Spleen (tissue), 11 donors: ENCODE measurements at regions not wholly inside any gene's neighbourhood (a gene's known extent, or its start where the extent isn't known, plus 50 kb on each side); places are given as distances from the start of the nearest gene placed in this dataset.

Experiments used
- DNase-seq: peaks from one replicate; pipeline ENCODE4 v3.0.0-alpha.2; 2020
- H3K27ac ChIP-seq, 8 donors: fragments of 200-600 bp; sonication (generic) in 7 of 8; 1 replicate in 4 of 8; 2 replicates in 4 of 8; pipeline versions ENCODE4 v1.5.0 to v1.8.0; 2016 to 2021; ENCODE audit warnings: inconsistent platforms in 4 of 8, mild to moderate bottlenecking in 4 of 8, moderate library complexity in 1 of 8
- H3K27me3 ChIP-seq, 7 donors: fragments of 200-600 bp; sonication (generic) in 6 of 7; replicated peaks in 1 of 7; 1 replicate in 4 of 7; 2 replicates in 3 of 7; pipeline versions ENCODE4 v1.5.0 to v1.8.0; 2016 to 2021; ENCODE audit warnings: inconsistent platforms in 3 of 7, mild to moderate bottlenecking in 1 of 7
- H3K36me3 ChIP-seq, 6 donors: fragments of 200-600 bp; sonication (generic) in 5 of 6; 1 replicate in 4 of 6; 2 replicates in 2 of 6; pipeline versions ENCODE4 v1.5.0 to v1.8.0; 2016 to 2021; ENCODE audit warnings: inconsistent platforms in 2 of 6
- H3K4me1 ChIP-seq, 6 donors: fragments of 200-600 bp; sonication (generic) in 5 of 6; 1 replicate in 3 of 6; 2 replicates in 3 of 6; pipeline versions ENCODE4 v1.5.0 to v1.8.0; 2016 to 2021; ENCODE audit warnings: inconsistent platforms in 3 of 6
- H3K4me3 ChIP-seq, 8 donors: fragments of 200-600 bp; sonication (generic) in 7 of 8; 1 replicate in 4 of 8; 2 replicates in 4 of 8; pipeline versions ENCODE4 v1.5.0 to v1.8.0; 2016 to 2021; ENCODE audit warnings: inconsistent platforms in 4 of 8, mild to moderate bottlenecking in 4 of 8, moderate library complexity in 2 of 8
- H3K9me3 ChIP-seq, 8 donors: fragments of 200-600 bp; sonication (generic) in 7 of 8; 1 replicate in 4 of 8; 2 replicates in 4 of 8; pipeline versions ENCODE4 v1.5.0 to v1.8.0; 2016 to 2021; ENCODE audit warnings: inconsistent platforms in 4 of 8
- CTCF ChIP-seq, 11 experiments: fragments of 200-600 bp in 7 of 11; fragments of 450-650 bp in 4 of 11; sonication (generic) in 4 of 11; IDR thresholded peaks in 8 of 11; conservative IDR thresholded peaks in 3 of 11; 1 replicate in 7 of 11; 2 replicates in 4 of 11; pipeline versions ENCODE4 v1.4.0 to v1.8.0; 2016 to 2021; ENCODE audit warnings: antibody characterized with exemption in 11 of 11, inconsistent platforms in 4 of 11, mild to moderate bottlenecking in 1 of 11
- POLR2A ChIP-seq, 3 donors: fragments of 450-650 bp; IDR thresholded peaks; one replicate each; pipeline ENCODE4 v1.5.1; 2017; ENCODE audit warnings: antibody characterized with exemption in 3 of 3, mild to moderate bottlenecking in 1 of 3
- POLR2AphosphoS5 ChIP-seq, 3 donors: sonication (generic); formaldehyde crosslinking; IDR thresholded peaks; one replicate each; pipeline ENCODE4 v1.5.1; 2017; ENCODE audit warnings: antibody characterized with exemption in 3 of 3
- WGBS, 5 donors: extraction: QIAGEN DNeasy Blood & Tissue Kit in 3 of 5; methylation state at CpG; one replicate each; pipeline versions ENCODE4 v1.1.5 to v1.1.7; 2013 to 2018; 5-methylcytosine and 5-hydroxymethylcytosine counted together
- intact Hi-C: fragments of 100-400 bp; cut with DNase I; formaldehyde crosslinking; loops from one replicate; pipeline ENCODE4 v1.15.0; 2023; ENCODE audit warnings: low total_unique reads
- donor health status: healthy with polysubstance abuse.
- donor health status: DM: no; HTN: no; CAD: no; lungs with moderate emphysema.
- donor health status: DM: no; HTN: no; CAD: no.
- donor health status: Bipolar disorder and iron deficiency.
- donor health status: healthy.
- donor health status: DM: no; HTN: no; CAD: no.
- donor health status: DM: yes; HTN: yes; CAD: no.

GRCh38 chr16:22618842-22619241 lies 108.2 kb downstream of the NPIPB5 start:
- intact Hi-C loops = no loop called here
- Histone ChIP-seq H3K9me3 (peaks cover 0 to 9% (median 4%) of the 10 kb centered on the region in 8 donors), H3K4me3 (no peak overlapping the region), H3K4me1 (no peaks in the 10 kb centered on the region), H3K36me3 (no peaks in the 10 kb centered on the region), H3K27me3 (peaks cover 0 to 19% (median 0%) of the 10 kb centered on the region in 7 donors), H3K27ac (no peak overlapping the region)
- no peak for TF ChIP-seq CTCF (IDR thresholded peaks at IDR 0.05 in 8 of 11, conservative IDR thresholded peaks at IDR 0.05 in 3 of 11)
- no peak for TF ChIP-seq POLR2A (IDR thresholded peaks at IDR 0.05)
- TF ChIP-seq POLR2AphosphoS5 (IDR thresholded peaks at IDR 0.05) = no peak
- no peak for DNase-seq
- 72 to 82% (median 80%) methylated on average over 5 of the region's 5 CpGs for WGBS, 5 donors

GRCh38 chr16:22621586-22622155 lies 111.0 kb downstream of the NPIPB5 start:
- intact Hi-C loops = no loop called here
- peaks cover 0 to 32% (median 0%) of the 10 kb centered on the region in 7 donors for H3K27me3 ChIP-seq
- no peaks in the 10 kb centered on the region for H3K36me3 ChIP-seq
- no peaks in the 10 kb centered on the region for H3K4me1 ChIP-seq
- H3K4me3 ChIP-seq = no peak overlapping the region
- H3K27ac ChIP-seq = no peak overlapping the region
- no peak for DNase-seq
- WGBS, 5 donors = 63 to 75% (median 66%) methylated on average over 7 of the region's 7 CpGs
- peaks cover 0 to 4% (median 0%) of the 10 kb centered on the region in 8 donors for H3K9me3 ChIP-seq
- TF ChIP-seq POLR2AphosphoS5 (IDR thresholded peaks at IDR 0.05) (no peak), CTCF (IDR thresholded peaks at IDR 0.05 in 8 of 11, conservative IDR thresholded peaks at IDR 0.05 in 3 of 11) (no peak), POLR2A (IDR thresholded peaks at IDR 0.05) (no peak)

GRCh38 chr16:22622703-22623102 lies 112.0 kb downstream of the NPIPB5 start:
- peaks cover 0 to 32% (median 0%) of the 10 kb centered on the region in 7 donors for H3K27me3 ChIP-seq
- WGBS, 5 donors = 80 to 87% (median 84%) methylated on average over 5 of the region's 5 CpGs

More at GRCh38 chr16:22622703-22623102, 112.0 kb downstream of the NPIPB5 start:
- Histone ChIP-seq H3K36me3 (no peaks in the 10 kb centered on the region), H3K27ac (no peak overlapping the region), H3K4me3 (no peak overlapping the region), H3K9me3 (peaks cover 0 to 4% (median 0%) of the 10 kb centered on the region in 8 donors), H3K4me1 (no peaks in the 10 kb centered on the region)
- DNase-seq = no peak
- no peak for TF ChIP-seq POLR2AphosphoS5 (IDR thresholded peaks at IDR 0.05)
- TF ChIP-seq CTCF (IDR thresholded peaks at IDR 0.05 in 8 of 11, conservative IDR thresholded peaks at IDR 0.05 in 3 of 11) = no peak
- no peak for TF ChIP-seq POLR2A (IDR thresholded peaks at IDR 0.05)
- intact Hi-C loops = no loop called here
